SH-SY5Y (cell line): ENCODE measurements at regions not wholly inside any gene's neighbourhood (a gene's known extent, or its start where the extent isn't known, plus 50 kb on each side); places are given as distances from the start of the nearest gene placed in this dataset.

ENCODE experiments used
- GATA2 ChIP-seq: IDR thresholded peaks from 2 replicates; pipeline ENCODE4 v1.6.1; 2011; ENCODE audit warnings: mild to moderate bottlenecking, low read depth, low read length
- GATA3 ChIP-seq: IDR thresholded peaks from 2 replicates; pipeline ENCODE4 v1.6.1; 2011; ENCODE audit warnings: low read depth, mild to moderate bottlenecking, low read length, moderate library complexity

DNA sequence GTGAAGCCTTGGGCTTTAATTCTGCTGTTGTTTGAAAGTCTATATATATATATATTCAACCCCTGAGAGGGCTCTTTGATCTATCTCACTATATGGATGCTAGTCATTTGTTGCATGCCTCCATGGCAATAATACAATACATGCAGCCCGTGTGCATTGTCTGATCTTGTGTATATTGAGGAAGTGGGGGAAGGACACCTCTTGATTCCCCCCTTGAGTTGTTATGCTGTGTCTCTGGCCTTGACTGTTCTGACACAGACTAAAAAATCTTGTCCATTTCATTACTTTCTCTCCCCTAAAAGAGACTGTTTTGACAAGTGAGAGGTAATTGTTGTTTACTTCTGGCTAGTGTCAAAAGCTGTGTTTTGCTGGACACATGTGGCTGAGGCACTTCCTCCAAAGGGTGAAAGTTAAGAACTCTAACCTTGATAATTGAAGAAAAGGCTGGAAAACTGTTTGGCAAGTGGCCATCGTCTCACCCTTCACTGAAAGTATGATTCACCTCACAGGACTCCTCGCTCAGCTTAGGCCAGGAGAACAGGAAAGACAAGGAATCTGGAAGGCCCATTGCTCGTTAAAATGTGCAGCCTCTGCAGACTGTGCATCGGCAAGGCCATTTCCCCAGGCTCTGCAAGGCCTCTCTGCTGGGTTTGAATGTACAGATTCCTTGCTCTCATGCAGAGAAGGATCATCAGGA, 304.0 kb downstream of the PRELID2 start:
- no peak for TF ChIP-seq GATA3
- no peak for TF ChIP-seq GATA2
